GM18505 (cell line): ENCODE measurements at regions not wholly inside any gene's neighbourhood (a gene's known extent, or its start where the extent isn't known, plus 50 kb on each side); places are given as distances from the start of the nearest gene placed in this dataset.

Experiments used
- ATAC-seq: cut with Tn5 transposase; IDR thresholded peaks from one replicate; pipeline ENCODE4 v1.9.1; 2021; ENCODE audit not compliant: unreplicated experiment
- POLR2A ChIP-seq: IDR thresholded peaks from 4 replicates; pipeline ENCODE4 v1.6.1; 2011; ENCODE audit warnings: borderline replicate concordance; ENCODE audit not compliant: insufficient read depth, insufficient read length; ENCODE audit errors: extremely low read depth

DNA sequence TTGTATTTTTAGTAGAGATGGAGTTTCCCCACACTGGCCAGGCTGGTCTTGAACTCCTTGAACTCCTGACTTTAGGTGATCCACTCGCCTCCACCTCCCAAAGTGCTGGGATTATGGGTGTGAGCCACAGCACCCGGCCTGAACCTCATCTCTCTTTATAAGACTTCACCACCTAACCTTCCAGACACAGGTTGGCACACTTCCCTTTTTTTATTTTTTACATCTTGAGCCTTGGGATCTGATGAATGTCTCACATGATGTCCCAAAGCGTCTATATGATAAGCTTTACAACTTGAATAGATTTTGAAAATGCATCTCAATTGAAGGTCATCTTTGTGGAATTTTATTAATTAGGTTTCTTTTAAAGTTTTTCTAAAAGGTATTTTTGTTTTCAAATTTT lies 172.4 kb upstream of the IVNS1ABP start:
- no peak for TF ChIP-seq POLR2A
- ATAC-seq = no peak

GRCh38 chr1:185488808-185489207 lies 171.8 kb upstream of the IVNS1ABP start:
- no peak for TF ChIP-seq POLR2A
- no peak for ATAC-seq

GRCh38 chr1:185487936-185488335 lies 170.9 kb upstream of the IVNS1ABP start:
- no peak for ATAC-seq
- TF ChIP-seq POLR2A = no peak

- no peak for TF ChIP-seq POLR2A
- ATAC-seq = no peak
Observed at GRCh38 chr1:185487026-185487425, 170.0 kb upstream of the IVNS1ABP start.

- no peak for TF ChIP-seq POLR2A
- no peak for ATAC-seq
Observed at GRCh38 chr1:185486346-185486745, 169.3 kb upstream of the IVNS1ABP start.

- no peak for ATAC-seq
- no peak for TF ChIP-seq POLR2A
Observed at GRCh38 chr1:185483664-185484450, 166.8 kb upstream of the IVNS1ABP start.

- no peak for ATAC-seq
- no peak for TF ChIP-seq POLR2A
Observed at GRCh38 chr1:185483217-185483616, 166.2 kb upstream of the IVNS1ABP start.

DNA sequence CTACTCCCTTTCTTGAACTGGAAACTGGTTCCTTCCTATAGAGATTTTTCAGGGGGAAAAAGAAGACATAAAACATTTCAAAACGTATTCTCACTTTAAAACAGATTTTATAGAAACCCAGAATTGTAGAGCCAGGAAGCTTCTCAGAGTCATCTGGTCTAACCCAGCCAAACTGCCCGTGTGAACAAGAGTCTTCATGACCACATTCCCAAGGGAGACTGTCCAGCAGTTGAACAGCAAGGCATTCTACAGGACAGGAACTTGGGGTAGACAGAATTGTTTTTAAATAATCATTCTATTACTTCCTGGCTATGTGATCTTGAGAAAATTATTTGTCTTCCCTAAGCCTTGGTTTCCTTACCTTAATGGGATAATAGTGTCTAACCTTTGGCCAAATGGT lies 163.5 kb upstream of the IVNS1ABP start:
- no peak for ATAC-seq
- TF ChIP-seq POLR2A = no peak

DNA sequence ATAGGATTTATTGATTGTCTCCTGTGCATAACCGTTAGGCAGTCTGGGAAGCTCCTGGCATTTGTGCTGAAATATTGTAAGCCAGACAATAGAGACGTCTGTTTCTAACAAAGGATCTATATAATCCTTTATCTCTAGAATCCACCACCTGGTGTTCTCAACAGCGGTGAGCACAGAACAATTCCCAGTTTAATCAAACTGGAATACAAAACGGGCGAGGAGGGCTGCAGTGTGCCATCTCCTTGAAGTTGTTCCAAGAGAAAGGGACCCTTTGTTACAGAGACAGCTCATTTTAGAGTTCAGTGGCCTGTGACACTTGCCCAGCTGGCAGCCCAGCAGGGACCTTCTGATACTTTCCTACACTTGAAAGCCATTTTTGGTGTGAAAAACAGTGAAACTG lies 162.8 kb upstream of the IVNS1ABP start:
- no peak for ATAC-seq
- no peak for TF ChIP-seq POLR2A

GRCh38 chr1:185478877-185479276 lies 161.8 kb upstream of the IVNS1ABP start:
- no peak for ATAC-seq
- TF ChIP-seq POLR2A = no peak

DNA sequence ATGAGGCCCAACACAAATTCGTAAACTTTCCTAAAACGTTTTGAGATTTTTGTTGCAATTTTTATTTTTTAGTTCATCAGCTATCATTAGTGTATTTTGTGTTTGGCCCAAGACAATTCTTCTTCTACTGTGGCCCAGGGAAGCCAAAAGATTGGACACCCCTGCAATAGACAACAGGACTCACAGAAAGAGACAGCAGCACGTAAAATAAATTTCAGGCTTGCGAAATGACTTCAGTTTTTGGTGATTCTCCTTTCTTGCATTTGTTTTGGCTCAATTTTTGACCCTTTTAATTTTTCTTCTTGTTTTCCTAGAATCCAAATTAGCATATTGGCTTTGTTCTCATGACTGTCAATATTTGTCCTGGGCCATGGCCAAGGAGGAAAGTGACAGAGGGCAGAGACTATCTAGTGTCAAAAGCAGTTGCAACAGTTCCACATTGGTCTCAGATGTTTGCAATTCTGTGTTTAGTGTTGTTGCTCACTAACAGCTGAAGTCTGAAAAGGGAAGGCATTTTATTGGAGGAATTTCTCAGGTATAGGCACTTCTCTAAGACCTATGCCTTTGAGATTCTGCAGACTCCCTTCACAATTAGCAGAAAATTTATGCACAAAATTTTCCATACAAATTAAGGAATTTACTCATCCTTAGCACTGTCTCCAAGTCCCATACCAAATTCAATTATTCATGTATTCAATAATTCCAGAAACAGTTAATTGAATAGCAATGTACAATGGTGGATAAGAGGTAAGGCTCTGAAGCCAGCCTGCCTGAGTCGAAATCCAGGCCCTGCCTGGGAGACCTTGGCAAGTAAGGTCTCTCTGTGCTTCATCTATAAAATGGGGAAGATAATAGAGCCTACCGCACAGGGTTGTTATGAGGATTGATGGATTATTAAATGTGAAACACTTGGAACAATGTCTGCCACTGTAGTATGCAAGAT lies 160.9 kb upstream of the IVNS1ABP start:
- no peak for ATAC-seq
- TF ChIP-seq POLR2A = no peak

DNA sequence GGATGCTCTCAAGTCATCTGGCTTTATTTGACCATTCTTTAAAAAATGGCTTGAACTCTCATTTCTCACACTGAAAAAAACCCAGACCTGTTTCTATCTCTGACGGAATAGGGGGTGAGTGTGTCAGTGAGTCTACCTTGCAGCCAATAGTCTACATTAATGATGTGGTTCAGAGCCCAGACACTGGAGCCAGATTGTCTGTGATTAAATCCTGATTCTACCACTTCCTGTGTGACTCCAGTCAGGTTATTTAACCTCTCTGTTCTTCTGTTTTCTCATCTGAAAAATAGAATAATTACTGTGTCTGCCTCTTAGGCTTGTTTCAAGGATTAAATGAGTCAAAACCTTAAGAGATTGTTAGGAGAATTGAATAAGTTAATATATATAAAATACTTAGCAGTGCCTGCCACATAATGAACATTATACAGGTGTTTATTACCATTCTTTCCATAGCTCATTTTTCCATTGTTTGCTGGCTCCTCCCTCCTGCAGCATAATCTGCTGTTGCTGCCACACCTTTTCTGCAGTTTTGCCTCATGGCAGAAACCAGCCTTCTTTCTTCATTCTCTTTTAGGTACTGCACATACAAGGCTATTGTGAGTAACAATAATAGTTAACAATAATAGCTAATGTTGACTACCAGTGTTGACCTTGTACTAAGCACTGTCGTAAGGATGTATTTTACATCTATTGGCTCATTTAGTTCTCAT lies 157.6 kb upstream of the IVNS1ABP start:
- no peak for TF ChIP-seq POLR2A
- ATAC-seq = no peak

- ATAC-seq = no peak
- no peak for TF ChIP-seq POLR2A
Observed at GRCh38 chr1:185473186-185473585, 156.1 kb upstream of the IVNS1ABP start.
